ES-I3 (cell line): ENCODE measurements at regions not wholly inside any gene's neighbourhood (a gene's known extent, or its start where the extent isn't known, plus 50 kb on each side); places are given as distances from the start of the nearest gene placed in this dataset.

Experiments used
- H3K36me3 ChIP-seq: 2 replicates; pipeline ENCODE4 v1.6.1; 2013; ENCODE audit warnings: mild to moderate bottlenecking, low read length, control low read depth, moderate library complexity; ENCODE audit not compliant: insufficient read depth
- H3K4me1 ChIP-seq: 2 replicates; pipeline ENCODE4 v1.6.1; 2013; ENCODE audit warnings: mild to moderate bottlenecking, control low read depth, low read length; ENCODE audit not compliant: insufficient read depth
- H3K9ac ChIP-seq: 2 replicates; pipeline ENCODE4 v1.6.1; 2013; ENCODE audit warnings: low read depth, mild to moderate bottlenecking, low read length, moderate library complexity
- H3K9me3 ChIP-seq: 2 replicates; pipeline ENCODE4 v1.6.1; 2013; ENCODE audit warnings: mild to moderate bottlenecking, low read length, moderate library complexity; ENCODE audit not compliant: control insufficient read depth, insufficient read depth

GRCh38 chr1:18552631-18553030 lies 71.9 kb downstream of the KLHDC7A start:
- no peaks in the 10 kb centered on the region for H3K9me3 ChIP-seq
- peaks cover 7% of the 10 kb centered on the region; the same call in 1 of the 2 replicates for H3K4me1 ChIP-seq
- H3K36me3 ChIP-seq: no peaks in the 10 kb centered on the region
- H3K9ac ChIP-seq: no peak overlapping the region

- H3K36me3 ChIP-seq: no peaks in the 10 kb centered on the region
- H3K9me3 ChIP-seq: no peaks in the 10 kb centered on the region
- H3K9ac ChIP-seq: no peak overlapping the region
- H3K4me1 ChIP-seq: peaks cover 3% of the 10 kb centered on the region; the same call in 1 of the 2 replicates
These were observed 72.7 kb downstream of the KLHDC7A start for GRCh38 chr1:18553388-18553787.

- Histone ChIP-seq H3K9ac (no peak overlapping the region), H3K9me3 (no peaks in the 10 kb centered on the region), H3K36me3 (no peaks in the 10 kb centered on the region), H3K4me1 (peaks cover 3% of the 10 kb centered on the region; the same call in 1 of the 2 replicates)
These were observed 73.4 kb downstream of the KLHDC7A start for GRCh38 chr1:18554099-18554498.

GRCh38 chr1:18554597-18554996 lies 73.9 kb downstream of the KLHDC7A start:
- Histone ChIP-seq H3K9ac (no peak overlapping the region), H3K9me3 (no peaks in the 10 kb centered on the region), H3K4me1 (peaks cover 3% of the 10 kb centered on the region; the same call in 1 of the 2 replicates), H3K36me3 (no peaks in the 10 kb centered on the region)

- Histone ChIP-seq H3K9me3 (no peaks in the 10 kb centered on the region), H3K4me1 (peaks cover 3% of the 10 kb centered on the region; the same call in 1 of the 2 replicates), H3K9ac (no peak overlapping the region), H3K36me3 (no peaks in the 10 kb centered on the region)
These were observed 74.3 kb downstream of the KLHDC7A start for GRCh38 chr1:18555036-18555435.

- Histone ChIP-seq H3K9ac (no peak overlapping the region), H3K36me3 (no peaks in the 10 kb centered on the region), H3K4me1 (peaks cover 3% of the 10 kb centered on the region; the same call in 1 of the 2 replicates), H3K9me3 (no peaks in the 10 kb centered on the region)
These were observed 74.3 kb upstream of the PAX7 start for GRCh38 chr1:18556364-18556763.

- peak overlapping the region; percentile 42; the same call in 1 of the 2 replicates for H3K9ac ChIP-seq
- H3K36me3 ChIP-seq: no peaks in the 10 kb centered on the region
- H3K9me3 ChIP-seq: no peaks in the 10 kb centered on the region
- peaks cover 3% of the 10 kb centered on the region; the same call in 1 of the 2 replicates for H3K4me1 ChIP-seq
These were observed 72.8 kb upstream of the PAX7 start for GRCh38 chr1:18557621-18558465.

GRCh38 chr1:18560692-18561091 lies 70.0 kb upstream of the PAX7 start:
- Histone ChIP-seq H3K9me3 (no peaks in the 10 kb centered on the region), H3K36me3 (no peaks in the 10 kb centered on the region), H3K4me1 (peaks cover 3% of the 10 kb centered on the region; the same call in 1 of the 2 replicates), H3K9ac (no peak overlapping the region)

- Histone ChIP-seq H3K4me1 (peaks cover 3% of the 10 kb centered on the region; the same call in 1 of the 2 replicates), H3K36me3 (no peaks in the 10 kb centered on the region), H3K9me3 (no peaks in the 10 kb centered on the region), H3K9ac (no peak overlapping the region)
These were observed 68.7 kb upstream of the PAX7 start for GRCh38 chr1:18561967-18562366.

- H3K9ac ChIP-seq: no peak overlapping the region
- H3K4me1 ChIP-seq: no peaks in the 10 kb centered on the region
- no peaks in the 10 kb centered on the region for H3K9me3 ChIP-seq
- H3K36me3 ChIP-seq: no peaks in the 10 kb centered on the region
These were observed 66.0 kb upstream of the PAX7 start for GRCh38 chr1:18564676-18565075.

- Histone ChIP-seq H3K36me3 (no peaks in the 10 kb centered on the region), H3K9me3 (no peaks in the 10 kb centered on the region), H3K4me1 (no peaks in the 10 kb centered on the region), H3K9ac (no peak overlapping the region)
These were observed 65.3 kb upstream of the PAX7 start for GRCh38 chr1:18565321-18565720.

GRCh38 chr1:18568489-18568888 lies 62.2 kb upstream of the PAX7 start:
- no peaks in the 10 kb centered on the region for H3K36me3 ChIP-seq
- no peaks in the 10 kb centered on the region for H3K9me3 ChIP-seq
- no peaks in the 10 kb centered on the region for H3K4me1 ChIP-seq
- no peak overlapping the region for H3K9ac ChIP-seq

- no peak overlapping the region for H3K9ac ChIP-seq
- H3K4me1 ChIP-seq: no peaks in the 10 kb centered on the region
- H3K36me3 ChIP-seq: no peaks in the 10 kb centered on the region
- H3K9me3 ChIP-seq: no peaks in the 10 kb centered on the region
These were observed 61.4 kb upstream of the PAX7 start for GRCh38 chr1:18569251-18569650.

- Histone ChIP-seq H3K4me1 (no peaks in the 10 kb centered on the region), H3K9me3 (no peaks in the 10 kb centered on the region), H3K9ac (no peak overlapping the region), H3K36me3 (no peaks in the 10 kb centered on the region)
These were observed 60.7 kb upstream of the PAX7 start for GRCh38 chr1:18569811-18570545.

- H3K4me1 ChIP-seq: no peaks in the 10 kb centered on the region
- no peaks in the 10 kb centered on the region for H3K36me3 ChIP-seq
- H3K9ac ChIP-seq: no peak overlapping the region
- no peaks in the 10 kb centered on the region for H3K9me3 ChIP-seq
These were observed 59.4 kb upstream of the PAX7 start for GRCh38 chr1:18571275-18571674.
